ENCODE measurements at regions not wholly inside any gene's neighbourhood (a gene's known extent, or its start where the extent isn't known, plus 50 kb on each side); places are given as distances from the start of the nearest gene placed in this dataset.

- FAIRE-seq, result no peak
Measured at GRCh38 chr3:84666468-84666867, 292.3 kb upstream of the CADM2 start.

More at GRCh38 chr3:84666468-84666867, 292.3 kb upstream of the CADM2 start:
- no peak overlapping the region for H3K56ac ChIP-seq (replicated peaks; ENCODE audit: insufficient read length, low read depth, low read length)
- H3K9me3 ChIP-seq (ENCODE audit: insufficient read depth in 2 of 2, low read depth in 1 of 2, low read length in 1 of 2), result no peaks in the 10 kb centered on the region
- H3K79me2 ChIP-seq (ENCODE audit: control insufficient read depth in 1 of 2, insufficient read depth in 2 of 2, low read length in 2 of 2), result no peaks in the 10 kb centered on the region
- no peak overlapping the region for H3K4me2 ChIP-seq (ENCODE audit: insufficient read depth in 1 of 2, low read depth in 2 of 2, low read length in 2 of 2)
- H4K5ac ChIP-seq (ENCODE audit: insufficient read length, low read depth, low read length), result no peak overlapping the region
- no peaks in the 10 kb centered on the region for H3K23me2 ChIP-seq (ENCODE audit: low read depth, low read length)
- H2BK15ac ChIP-seq (ENCODE audit: low read length), result no peak overlapping the region
- no peak for DNase-seq (ENCODE audit: low read depth in 1 of 2, low spot score in 2 of 2)
- TF ChIP-seq GTF2F1 (IDR thresholded peaks at IDR 0.05; ENCODE audit: borderline replicate concordance, low read depth, low read length) (no peak), SP2 (IDR thresholded peaks at IDR 0.05; ENCODE audit: low read length) (no peak), RXRA (IDR thresholded peaks at IDR 0.05; ENCODE audit: insufficient read depth, low read depth, low read length) (no peak), RAD21 (IDR thresholded peaks at IDR 0.05 in 1 of 2, conservative IDR thresholded peaks at IDR 0.05 in 1 of 2; ENCODE audit: low read depth in 2 of 2, low read length in 2 of 2) (no peak), GABPA (IDR thresholded peaks at IDR 0.05; ENCODE audit: borderline replicate concordance, insufficient read depth, low read length) (no peak), MAFK (IDR thresholded peaks at IDR 0.05; ENCODE audit: low read depth, low read length) (no peak), KDM5A (IDR thresholded peaks at IDR 0.05; ENCODE audit: low read length) (no peak), JUN (IDR thresholded peaks at IDR 0.05; ENCODE audit: low read depth, low read length) (no peak), RNF2 (IDR thresholded peaks at IDR 0.05; ENCODE audit: borderline replicate concordance, low read depth, low read length, missing control alignments, poor library complexity, severe bottlenecking) (no peak), HDAC6 (IDR thresholded peaks at IDR 0.05; ENCODE audit: low read depth, low read length) (no peak)
- no peaks in the 10 kb centered on the region for H3K36me3 ChIP-seq (ENCODE audit: control insufficient read depth in 2 of 4, insufficient read depth in 4 of 4, low read length in 3 of 4)
- H4K20me1 ChIP-seq (replicated peaks in 1 of 2; ENCODE audit: control insufficient read depth in 1 of 2, insufficient read depth in 2 of 2, low read length in 2 of 2), result no peaks in the 10 kb centered on the region
- H3K14ac ChIP-seq (ENCODE audit: insufficient read length), result no peak overlapping the region
- no peak overlapping the region for H3K27ac ChIP-seq (ENCODE audit: low read depth, low read length)
- H2BK5ac ChIP-seq (ENCODE audit: low read depth, low read length), result no peak overlapping the region
- no peak overlapping the region for H2BK20ac ChIP-seq (ENCODE audit: low read length)
- H2BK120ac ChIP-seq (replicated peaks; ENCODE audit: low read depth, low read length), result no peak overlapping the region
- H3K9ac ChIP-seq (replicated peaks in 1 of 4; ENCODE audit: extremely low read depth in 1 of 4, low read depth in 3 of 4, low read length in 3 of 4), result no peak overlapping the region
- H3K79me1 ChIP-seq (ENCODE audit: low read depth, low read length), result no peaks in the 10 kb centered on the region
- H3K4ac ChIP-seq (replicated peaks; ENCODE audit: insufficient read length, low read depth, low read length), result no peak overlapping the region
- H2AFZ ChIP-seq (ENCODE audit: low read length), result no peak overlapping the region
- no peaks in the 10 kb centered on the region for H3K27me3 ChIP-seq (replicated peaks in 1 of 4; ENCODE audit: control insufficient read depth in 3 of 4, extremely low read depth in 1 of 4, insufficient read depth in 3 of 4, low read length in 3 of 4)
- no peak overlapping the region for H2BK12ac ChIP-seq (ENCODE audit: low read depth, low read length)
- no peak overlapping the region for H4K8ac ChIP-seq (ENCODE audit: extremely low read depth, insufficient read depth, low read length)
- ChIA-PET CTCF (ENCODE audit: partially characterized antibody) (no interaction called here), POLR2A (ENCODE audit: partially characterized antibody) (no interaction called here)
- H4K91ac ChIP-seq (replicated peaks; ENCODE audit: insufficient read length, low read length), result no peak overlapping the region
- H2AK5ac ChIP-seq (ENCODE audit: low read depth, low read length), result no peak overlapping the region
- no peak overlapping the region for H3K4me3 ChIP-seq (ENCODE audit: extremely low read depth in 1 of 4, insufficient read depth in 2 of 4, low read depth in 3 of 4, low read length in 4 of 4)
- H3K4me1 ChIP-seq (replicated peaks in 1 of 4; ENCODE audit: control insufficient read depth in 3 of 4, insufficient read depth in 4 of 4, low read length in 3 of 4), result no peaks in the 10 kb centered on the region
- no peak overlapping the region for H3K18ac ChIP-seq (ENCODE audit: extremely low read depth, low read length)
- H3K23ac ChIP-seq (ENCODE audit: insufficient read length), result no peak overlapping the region
